HG03025 (cell line): ENCODE measurements at regions not wholly inside any gene's neighbourhood (a gene's known extent, or its start where the extent isn't known, plus 50 kb on each side); places are given as distances from the start of the nearest gene placed in this dataset.

Experiments
- ATAC-seq: cut with Tn5 transposase; IDR thresholded peaks from one replicate; pipeline ENCODE4 v1.9.1; 2021; ENCODE audit warnings: mild to moderate bottlenecking, moderate library complexity; ENCODE audit not compliant: unreplicated experiment, low FRiP score

GRCh38 chr7:88516429-88516828 lies 209.7 kb upstream of the STEAP4 start:
- ATAC-seq = no peak

GRCh38 chr7:88515301-88515700 lies 208.6 kb upstream of the STEAP4 start:
- no peak for ATAC-seq

- ATAC-seq = no peak
These were observed 202.6 kb upstream of the STEAP4 start for GRCh38 chr7:88509341-88509740.

- ATAC-seq = no peak
These were observed 193.4 kb upstream of the STEAP4 start for GRCh38 chr7:88500131-88500530.

- no peak for ATAC-seq
These were observed 189.4 kb upstream of the STEAP4 start for GRCh38 chr7:88495881-88496725.

- ATAC-seq = no peak
These were observed 185.5 kb upstream of the STEAP4 start for GRCh38 chr7:88492153-88492552.

- no peak for ATAC-seq
These were observed 184.2 kb upstream of the STEAP4 start for GRCh38 chr7:88490874-88491273.

GRCh38 chr7:88490161-88490560 lies 183.5 kb upstream of the STEAP4 start:
- ATAC-seq = no peak

GRCh38 chr7:88485821-88486220 lies 179.1 kb upstream of the STEAP4 start:
- no peak for ATAC-seq

- no peak for ATAC-seq
These were observed 177.9 kb upstream of the STEAP4 start for GRCh38 chr7:88484551-88484950.

- ATAC-seq = no peak
These were observed 174.2 kb upstream of the STEAP4 start for GRCh38 chr7:88480896-88481295.

GRCh38 chr7:88480271-88480670 lies 173.6 kb upstream of the STEAP4 start:
- ATAC-seq = no peak

GRCh38 chr7:88477976-88478375 lies 171.3 kb upstream of the STEAP4 start:
- no peak for ATAC-seq

GRCh38 chr7:88465600-88465999 lies 158.9 kb upstream of the STEAP4 start:
- no peak for ATAC-seq

- no peak for ATAC-seq
These were observed 156.1 kb upstream of the STEAP4 start for GRCh38 chr7:88462799-88463198.

GRCh38 chr7:88460650-88461049 lies 154.0 kb upstream of the STEAP4 start:
- ATAC-seq = no peak

- no peak for ATAC-seq
These were observed 152.3 kb upstream of the STEAP4 start for GRCh38 chr7:88458946-88459345.

GRCh38 chr7:88458279-88458678 lies 151.6 kb upstream of the STEAP4 start:
- no peak for ATAC-seq

- ATAC-seq = no peak
These were observed 150.6 kb upstream of the STEAP4 start for GRCh38 chr7:88457320-88457719.

- no peak for ATAC-seq
These were observed 149.8 kb upstream of the STEAP4 start for GRCh38 chr7:88456490-88456889.

- ATAC-seq = no peak
These were observed 149.0 kb upstream of the STEAP4 start for GRCh38 chr7:88455696-88456095.

GRCh38 chr7:88452646-88453045 lies 146.0 kb upstream of the STEAP4 start:
- no peak for ATAC-seq

GRCh38 chr7:88450874-88451273 lies 144.2 kb upstream of the STEAP4 start:
- no peak for ATAC-seq
